Epithelial cell of esophagus (primary cell): ENCODE measurements at regions not wholly inside any gene's neighbourhood (a gene's known extent, or its start where the extent isn't known, plus 50 kb on each side); places are given as distances from the start of the nearest gene placed in this dataset.

Source experiments
- DNase-seq: peaks from one replicate; pipeline ENCODE4 v3.0.0; 2010; ENCODE audit warnings: low read depth
- H3K4me3 ChIP-seq: 2 replicates; pipeline ENCODE4 v1.5.1; 2011; ENCODE audit warnings: mild to moderate bottlenecking, low read length, control low read depth
- CTCF ChIP-seq: IDR thresholded peaks from 2 replicates; pipeline ENCODE4 v1.5.1; 2011; ENCODE audit warnings: low read depth, mild to moderate bottlenecking, low read length, control low read depth, inconsistent platforms; ENCODE audit not compliant: insufficient read depth; ENCODE audit errors: missing control alignments

DNA sequence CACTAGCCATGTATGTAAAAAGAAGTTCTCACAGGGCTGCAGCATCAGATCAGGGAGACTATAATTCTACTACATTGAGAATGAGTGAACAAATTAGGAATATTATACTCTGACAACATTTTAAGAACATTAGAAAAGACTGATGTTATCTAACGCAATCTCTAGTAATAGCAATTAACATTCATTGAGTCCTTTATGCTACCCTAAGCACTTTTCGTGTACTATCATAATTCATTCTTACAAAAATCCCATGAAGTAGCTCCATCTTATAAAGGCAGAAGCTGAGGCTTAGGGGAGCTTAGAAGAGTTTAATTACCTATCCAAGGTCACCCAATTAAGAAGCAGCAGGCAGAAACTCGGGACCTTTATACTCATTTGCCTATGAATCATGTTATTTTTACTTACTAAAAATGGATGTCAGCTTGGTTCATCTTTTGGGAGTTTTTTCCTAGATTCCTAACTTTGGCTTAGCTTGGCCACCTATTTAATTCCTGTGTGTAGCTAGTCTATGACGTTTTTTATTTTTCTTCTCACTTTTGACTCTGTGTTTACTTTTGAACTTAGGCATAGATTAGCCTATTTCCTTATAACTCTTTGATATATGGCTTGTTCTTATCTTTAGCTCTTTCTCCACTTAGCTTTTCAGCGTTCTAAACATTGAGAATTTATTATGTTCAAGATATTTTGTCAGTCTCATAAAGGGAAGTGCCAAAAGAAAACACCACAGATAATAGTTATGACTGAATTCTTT, 333.5 kb upstream of the DCN start:
- TF ChIP-seq CTCF = no peak
- no peak overlapping the region for H3K4me3 ChIP-seq
- DNase-seq = no peak

DNA sequence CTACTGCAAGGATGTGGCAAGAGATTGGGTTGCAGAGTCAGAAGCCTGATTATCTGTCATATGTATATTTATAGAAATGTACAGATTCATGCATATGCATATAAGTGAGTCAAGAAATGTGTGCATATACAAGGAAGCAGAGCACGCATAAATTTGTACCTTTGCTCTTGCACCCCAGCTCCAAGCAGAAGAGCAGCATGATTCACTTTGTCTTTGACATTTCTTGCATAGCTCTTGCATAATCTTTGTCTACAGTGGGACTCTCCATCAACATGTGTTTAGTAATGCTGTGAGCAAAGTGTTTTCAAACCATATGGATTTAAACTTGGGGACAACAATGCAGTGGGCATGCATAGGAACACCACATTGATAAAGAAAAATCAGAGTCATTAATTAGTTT, 330.7 kb upstream of the DCN start:
- H3K4me3 ChIP-seq = no peak overlapping the region
- peak; percentile 44 for DNase-seq

DNA sequence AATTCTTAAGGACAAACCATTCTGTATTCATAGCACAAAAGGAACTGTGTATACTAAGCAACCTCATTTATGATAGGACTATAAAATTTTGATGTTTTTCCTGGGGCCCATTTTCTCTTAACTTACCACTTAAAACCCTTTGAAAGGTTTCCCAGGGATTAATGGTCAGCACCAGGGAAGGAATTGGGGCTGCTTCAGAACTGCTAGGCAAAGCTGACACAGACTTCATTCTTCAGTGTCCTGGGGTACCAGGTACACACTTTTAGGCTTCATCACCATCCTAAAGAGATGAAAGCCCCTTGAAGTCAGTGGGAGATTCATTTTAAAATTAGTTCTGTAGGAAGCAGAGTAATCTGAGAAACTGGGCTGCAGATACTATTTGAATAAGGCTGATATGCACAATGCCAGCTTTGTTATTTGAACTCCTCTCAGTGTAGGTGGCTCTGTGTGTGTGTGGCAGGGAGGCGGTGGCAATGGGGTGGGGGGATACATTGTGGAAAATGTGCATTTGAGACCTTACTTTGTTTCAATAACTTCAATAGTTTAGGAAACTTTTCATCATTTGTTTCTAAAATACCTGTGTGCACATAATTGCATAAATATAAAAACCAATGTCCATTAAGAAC, 329.3 kb upstream of the DCN start:
- DNase-seq = no peak
- no peak for TF ChIP-seq CTCF
- H3K4me3 ChIP-seq = no peak overlapping the region

More for the DNA sequence above, 330.7 kb upstream of the DCN start:
- TF ChIP-seq CTCF = no peak

- no peak for DNase-seq
- no peak for TF ChIP-seq CTCF
- no peak overlapping the region for H3K4me3 ChIP-seq
Measured at GRCh38 chr12:91507754-91508153, 325.1 kb upstream of the DCN start.

- TF ChIP-seq CTCF = no peak
- DNase-seq = no peak
- H3K4me3 ChIP-seq = no peak overlapping the region
Measured at GRCh38 chr12:91506452-91506851, 323.8 kb upstream of the DCN start.

DNA sequence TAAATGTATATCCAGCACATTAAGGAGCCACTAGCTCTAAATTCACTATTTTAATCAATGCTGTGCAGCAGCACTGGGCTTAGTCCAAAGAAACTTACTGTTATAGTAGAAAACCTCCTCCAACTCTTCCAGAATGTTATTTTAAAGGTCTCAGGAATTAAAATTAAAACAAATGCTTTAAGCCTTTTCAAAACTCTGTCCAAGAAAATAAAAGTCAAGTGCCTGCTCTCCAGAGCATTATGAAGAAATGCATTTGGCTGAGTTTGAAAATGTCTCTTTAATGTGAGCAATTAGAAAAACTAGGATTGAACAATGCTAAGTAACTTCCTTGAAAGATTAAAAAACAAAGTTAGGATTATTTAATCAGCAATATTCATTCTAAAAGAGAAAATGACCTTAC, 322.4 kb upstream of the DCN start:
- H3K4me3 ChIP-seq = no peak overlapping the region
- TF ChIP-seq CTCF = no peak
- DNase-seq = no peak

GRCh38 chr12:91502208-91502607, 319.6 kb upstream of the DCN start:
- H3K4me3 ChIP-seq = no peak overlapping the region
- no peak for DNase-seq
- TF ChIP-seq CTCF = no peak
